ENCODE measurements at regions not wholly inside any gene's neighbourhood (a gene's known extent, or its start where the extent isn't known, plus 50 kb on each side); places are given as distances from the start of the nearest gene placed in this dataset.

DNA sequence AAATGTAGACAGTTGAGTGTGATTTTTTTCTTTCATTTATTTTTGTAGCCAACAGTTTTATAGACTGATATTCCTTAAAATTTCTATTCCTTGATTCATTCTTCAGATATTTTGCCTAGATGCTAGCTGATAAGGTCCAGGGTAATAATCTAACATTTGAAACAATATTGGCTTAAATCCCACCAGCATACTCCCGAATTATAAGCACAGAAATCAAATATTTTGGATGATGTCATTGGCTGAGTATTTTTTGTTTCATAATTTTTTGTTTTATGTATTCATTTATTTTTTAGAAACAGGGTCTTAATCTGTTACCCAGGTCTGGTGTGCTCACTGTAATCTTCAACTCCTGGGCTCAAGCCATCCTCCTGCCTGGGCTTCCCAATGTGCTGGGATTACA is 88.4 kb downstream of the ISL1 start:
- H3K4me3 ChIP-seq, result no peak overlapping the region
- no peak for TF ChIP-seq POLR2A (IDR thresholded peaks at IDR 0.05)
- TF ChIP-seq, protein P1, sequence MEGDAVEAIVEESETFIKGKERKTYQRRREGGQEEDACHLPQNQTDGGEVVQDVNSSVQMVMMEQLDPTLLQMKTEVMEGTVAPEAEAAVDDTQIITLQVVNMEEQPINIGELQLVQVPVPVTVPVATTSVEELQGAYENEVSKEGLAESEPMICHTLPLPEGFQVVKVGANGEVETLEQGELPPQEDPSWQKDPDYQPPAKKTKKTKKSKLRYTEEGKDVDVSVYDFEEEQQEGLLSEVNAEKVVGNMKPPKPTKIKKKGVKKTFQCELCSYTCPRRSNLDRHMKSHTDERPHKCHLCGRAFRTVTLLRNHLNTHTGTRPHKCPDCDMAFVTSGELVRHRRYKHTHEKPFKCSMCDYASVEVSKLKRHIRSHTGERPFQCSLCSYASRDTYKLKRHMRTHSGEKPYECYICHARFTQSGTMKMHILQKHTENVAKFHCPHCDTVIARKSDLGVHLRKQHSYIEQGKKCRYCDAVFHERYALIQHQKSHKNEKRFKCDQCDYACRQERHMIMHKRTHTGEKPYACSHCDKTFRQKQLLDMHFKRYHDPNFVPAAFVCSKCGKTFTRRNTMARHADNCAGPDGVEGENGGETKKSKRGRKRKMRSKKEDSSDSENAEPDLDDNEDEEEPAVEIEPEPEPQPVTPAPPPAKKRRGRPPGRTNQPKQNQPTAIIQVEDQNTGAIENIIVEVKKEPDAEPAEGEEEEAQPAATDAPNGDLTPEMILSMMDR (IDR thresholded peaks at IDR 0.05), result no peak
- no peaks in the 10 kb centered on the region for H3K4me1 ChIP-seq
- no peaks in the 10 kb centered on the region for H3K36me3 ChIP-seq (replicated peaks in 1 of 2; ENCODE audit: insufficient read depth in 1 of 2, low read depth in 2 of 2)
- H3K27ac ChIP-seq, result no peak overlapping the region
- ATAC-seq (no peak), DNase-seq (no peak)
- no peaks in the 10 kb centered on the region for H3K27me3 ChIP-seq
- intact Hi-C loops (cut with DNase I), result no loop called here
- no peaks in the 10 kb centered on the region for H3K9me3 ChIP-seq
- 15 to 21% methylated on average over 1 of the region's 1 CpG for WGBS, 2 donors

DNA sequence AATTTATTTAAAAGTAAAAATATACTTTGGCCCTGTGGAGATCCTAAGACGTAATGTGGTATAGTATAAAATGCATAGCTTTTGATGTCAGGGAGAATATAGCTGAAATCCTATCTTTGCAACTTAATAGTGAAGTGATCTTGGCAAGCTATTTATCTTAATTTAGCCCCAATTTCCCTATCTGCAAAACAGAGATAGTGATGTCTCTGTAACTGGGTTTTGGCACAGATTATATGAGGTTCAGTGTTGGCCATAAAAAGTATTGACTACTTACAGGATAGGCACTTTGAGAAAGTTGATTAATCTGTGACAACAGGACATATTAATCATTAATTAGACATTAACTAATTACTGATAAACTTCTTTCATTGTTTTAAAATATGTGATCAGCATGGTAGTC is 89.2 kb downstream of the ISL1 start:
- H3K4me3 ChIP-seq, result no peak overlapping the region
- ATAC-seq (no peak), DNase-seq (no peak)
- TF ChIP-seq, protein P1 (IDR thresholded peaks at IDR 0.05), result no peak
- TF ChIP-seq POLR2A (IDR thresholded peaks at IDR 0.05), result no peak
- WGBS, 2 donors, result 50 to 57% methylated on average over 1 of the region's 1 CpG
- H3K27ac ChIP-seq, result no peak overlapping the region
- no peaks in the 10 kb centered on the region for H3K36me3 ChIP-seq (replicated peaks in 1 of 2; ENCODE audit: insufficient read depth in 1 of 2, low read depth in 2 of 2)
- H3K27me3 ChIP-seq, result no peaks in the 10 kb centered on the region
- intact Hi-C loops (cut with DNase I), result no loop called here
- H3K4me1 ChIP-seq, result no peaks in the 10 kb centered on the region
- no peaks in the 10 kb centered on the region for H3K9me3 ChIP-seq

DNA sequence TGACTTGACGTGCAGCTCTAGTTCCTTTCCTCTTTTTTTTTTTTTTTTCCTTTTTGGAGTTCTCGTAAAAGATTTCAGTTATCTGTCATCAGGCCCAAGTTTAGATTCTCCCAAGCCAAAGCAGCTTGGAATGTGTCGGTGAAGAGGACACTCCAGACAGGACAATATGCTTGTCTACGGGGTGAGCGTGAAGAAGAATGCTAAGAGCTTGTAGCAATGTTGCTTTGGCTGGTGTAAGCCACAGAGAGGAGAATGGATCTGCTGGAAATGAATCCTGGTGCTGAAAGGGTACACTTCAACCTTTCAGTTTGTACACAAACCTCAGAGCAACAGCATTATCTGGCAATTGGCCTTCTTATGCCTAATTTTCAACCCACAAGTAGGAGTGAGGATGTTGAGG is 92.4 kb downstream of the ISL1 start:
- no peak overlapping the region for H3K27ac ChIP-seq
- no peaks in the 10 kb centered on the region for H3K9me3 ChIP-seq
- WGBS, 2 donors, result 54 to 72% methylated on average over 5 of the region's 5 CpGs
- DNase-seq (no peak), ATAC-seq (no peak)
- no peaks in the 10 kb centered on the region for H3K4me1 ChIP-seq
- intact Hi-C loops (cut with DNase I), result no loop called here
- H3K27me3 ChIP-seq, result no peaks in the 10 kb centered on the region
- H3K36me3 ChIP-seq (replicated peaks in 1 of 2; ENCODE audit: insufficient read depth in 1 of 2, low read depth in 2 of 2), result no peaks in the 10 kb centered on the region
- TF ChIP-seq POLR2A (IDR thresholded peaks at IDR 0.05), result no peak
- TF ChIP-seq, protein P1 (IDR thresholded peaks at IDR 0.05), result no peak
- no peak overlapping the region for H3K4me3 ChIP-seq

DNA sequence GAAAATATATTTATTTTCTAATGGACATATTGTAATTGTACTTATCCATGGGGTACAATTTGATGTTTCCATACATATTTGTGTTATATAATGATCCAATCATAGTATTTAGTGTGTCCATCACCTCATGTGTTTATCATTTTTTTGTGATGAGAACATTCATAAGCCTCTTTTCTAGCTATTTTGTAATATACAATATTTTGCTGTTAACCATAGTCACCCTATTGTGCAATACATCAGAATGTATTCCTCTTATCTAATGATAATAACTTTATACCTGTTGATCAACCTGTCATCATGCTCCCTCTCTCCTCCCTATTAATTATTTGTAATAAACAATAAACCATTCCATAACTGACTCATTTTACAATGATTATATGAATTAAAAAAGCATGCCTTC is 93.2 kb downstream of the ISL1 start:
- Histone ChIP-seq H3K27ac (no peak overlapping the region), H3K4me3 (no peak overlapping the region), H3K9me3 (no peaks in the 10 kb centered on the region), H3K27me3 (no peaks in the 10 kb centered on the region), H3K36me3 (replicated peaks in 1 of 2; ENCODE audit: insufficient read depth in 1 of 2, low read depth in 2 of 2) (no peaks in the 10 kb centered on the region), H3K4me1 (no peaks in the 10 kb centered on the region)
- no peak for TF ChIP-seq POLR2A (IDR thresholded peaks at IDR 0.05)
- TF ChIP-seq, protein P1 (IDR thresholded peaks at IDR 0.05), result no peak
- DNase-seq (no peak), ATAC-seq (no peak)
- intact Hi-C loops (cut with DNase I), result no loop called here

DNA sequence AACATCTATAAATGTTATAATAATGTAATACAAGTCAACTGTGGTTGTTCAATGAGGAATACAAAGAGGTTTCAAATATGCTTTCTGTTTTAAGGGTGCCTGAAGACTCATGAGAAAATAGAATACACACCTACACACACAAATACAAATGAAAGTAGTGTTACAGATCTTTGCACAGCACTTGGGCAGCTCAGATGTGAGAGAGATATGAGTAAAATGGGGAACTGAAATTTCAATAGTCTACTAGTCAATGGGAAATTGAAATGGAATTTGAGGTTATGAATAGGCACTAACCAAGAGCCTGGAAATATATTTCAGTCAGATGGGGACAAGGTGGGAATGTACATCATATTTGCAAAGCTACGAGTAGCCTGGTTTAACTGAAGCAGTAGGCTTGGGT is 96.6 kb downstream of the ISL1 start:
- no peak for DNase-seq
- H3K4me3 ChIP-seq, result no peak overlapping the region
- H3K9me3 ChIP-seq, result no peaks in the 10 kb centered on the region
- no peak for TF ChIP-seq POLR2A (IDR thresholded peaks at IDR 0.05)
- H3K4me1 ChIP-seq, result no peaks in the 10 kb centered on the region
- ATAC-seq, result no peak
- H3K36me3 ChIP-seq (replicated peaks in 1 of 2; ENCODE audit: insufficient read depth in 1 of 2, low read depth in 2 of 2), result no peaks in the 10 kb centered on the region
- no peaks in the 10 kb centered on the region for H3K27me3 ChIP-seq
- intact Hi-C loops (cut with DNase I), result no loop called here
- H3K27ac ChIP-seq, result no peak overlapping the region
- 63 to 77% methylated on average over 1 of the region's 1 CpG for WGBS, 2 donors

Data from body of pancreas (tissue), 4 donors.